ENCODE measurements at regions not wholly inside any gene's neighbourhood (a gene's known extent, or its start where the extent isn't known, plus 50 kb on each side); places are given as distances from the start of the nearest gene placed in this dataset.

- H3K4me3 ChIP-seq (replicated peaks; ENCODE audit: low read depth, low read length) = no peak overlapping the region
- TF ChIP-seq, protein P1, sequence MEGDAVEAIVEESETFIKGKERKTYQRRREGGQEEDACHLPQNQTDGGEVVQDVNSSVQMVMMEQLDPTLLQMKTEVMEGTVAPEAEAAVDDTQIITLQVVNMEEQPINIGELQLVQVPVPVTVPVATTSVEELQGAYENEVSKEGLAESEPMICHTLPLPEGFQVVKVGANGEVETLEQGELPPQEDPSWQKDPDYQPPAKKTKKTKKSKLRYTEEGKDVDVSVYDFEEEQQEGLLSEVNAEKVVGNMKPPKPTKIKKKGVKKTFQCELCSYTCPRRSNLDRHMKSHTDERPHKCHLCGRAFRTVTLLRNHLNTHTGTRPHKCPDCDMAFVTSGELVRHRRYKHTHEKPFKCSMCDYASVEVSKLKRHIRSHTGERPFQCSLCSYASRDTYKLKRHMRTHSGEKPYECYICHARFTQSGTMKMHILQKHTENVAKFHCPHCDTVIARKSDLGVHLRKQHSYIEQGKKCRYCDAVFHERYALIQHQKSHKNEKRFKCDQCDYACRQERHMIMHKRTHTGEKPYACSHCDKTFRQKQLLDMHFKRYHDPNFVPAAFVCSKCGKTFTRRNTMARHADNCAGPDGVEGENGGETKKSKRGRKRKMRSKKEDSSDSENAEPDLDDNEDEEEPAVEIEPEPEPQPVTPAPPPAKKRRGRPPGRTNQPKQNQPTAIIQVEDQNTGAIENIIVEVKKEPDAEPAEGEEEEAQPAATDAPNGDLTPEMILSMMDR (IDR thresholded peaks at IDR 0.05; ENCODE audit: low read depth, low read length, missing control alignments) = no peak
- DNase-seq (ENCODE audit: extremely low read depth, low read depth) = no peak
Observed at GRCh38 chr4:77344784-77345183, 187.8 kb downstream of the CCNG2 start.

GRCh38 chr4:77347351-77347966, 190.5 kb downstream of the CCNG2 start:
- TF ChIP-seq, protein P1 (IDR thresholded peaks at IDR 0.05; ENCODE audit: low read depth, low read length, missing control alignments) = no peak
- H3K4me3 ChIP-seq (replicated peaks; ENCODE audit: low read depth, low read length) = no peak overlapping the region
- no peak for DNase-seq (ENCODE audit: extremely low read depth, low read depth)

DNA sequence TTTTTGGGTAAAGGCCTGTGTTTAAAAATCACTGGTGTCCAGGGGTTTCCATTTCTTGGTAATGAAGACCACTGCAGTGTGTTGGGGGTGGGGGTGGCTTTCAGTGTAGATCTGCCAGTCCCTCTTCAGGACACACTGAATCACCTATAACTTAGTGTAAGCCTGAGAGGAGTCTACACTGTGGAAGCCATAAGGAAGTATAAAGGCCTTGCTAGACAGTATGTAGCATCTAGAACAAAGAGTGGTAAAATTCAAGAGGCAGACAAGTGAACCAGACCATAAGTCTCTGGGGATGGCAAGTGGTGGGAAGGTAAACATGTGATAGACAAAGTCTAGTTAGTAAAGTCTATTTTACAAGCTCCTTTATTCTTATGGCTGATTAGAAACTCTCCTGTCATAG, 191.8 kb downstream of the CCNG2 start:
- TF ChIP-seq, protein P1 (IDR thresholded peaks at IDR 0.05; ENCODE audit: low read depth, low read length, missing control alignments) = no peak
- DNase-seq (ENCODE audit: extremely low read depth, low read depth) = no peak
- no peak overlapping the region for H3K4me3 ChIP-seq (replicated peaks; ENCODE audit: low read depth, low read length)

DNA sequence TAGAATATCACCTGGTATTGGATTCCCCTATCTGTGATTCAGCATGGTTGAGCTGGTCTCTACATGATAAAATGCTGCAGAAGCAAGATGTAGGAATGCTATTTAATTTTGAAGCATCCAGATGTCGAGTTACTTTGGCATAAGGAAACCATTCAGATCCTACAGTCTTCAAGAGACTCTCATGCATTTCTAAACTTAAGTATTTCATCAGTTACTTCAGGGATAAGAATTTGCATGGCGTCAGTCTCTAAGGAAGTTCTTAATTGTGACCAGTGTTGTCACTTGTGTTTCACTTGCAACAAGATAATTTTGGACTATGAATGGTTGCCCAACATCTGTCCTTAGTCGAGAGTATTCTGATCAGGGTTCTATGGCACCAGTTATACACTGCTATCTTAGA, 192.4 kb downstream of the CCNG2 start:
- DNase-seq (ENCODE audit: extremely low read depth, low read depth) = no peak
- no peak overlapping the region for H3K4me3 ChIP-seq (replicated peaks; ENCODE audit: low read depth, low read length)
- TF ChIP-seq, protein P1 (IDR thresholded peaks at IDR 0.05; ENCODE audit: low read depth, low read length, missing control alignments) = no peak

GRCh38 chr4:77349796-77350195, 192.8 kb downstream of the CCNG2 start:
- no peak overlapping the region for H3K4me3 ChIP-seq (replicated peaks; ENCODE audit: low read depth, low read length)
- DNase-seq (ENCODE audit: extremely low read depth, low read depth) = no peak
- TF ChIP-seq, protein P1 (IDR thresholded peaks at IDR 0.05; ENCODE audit: low read depth, low read length, missing control alignments) = no peak

DNA sequence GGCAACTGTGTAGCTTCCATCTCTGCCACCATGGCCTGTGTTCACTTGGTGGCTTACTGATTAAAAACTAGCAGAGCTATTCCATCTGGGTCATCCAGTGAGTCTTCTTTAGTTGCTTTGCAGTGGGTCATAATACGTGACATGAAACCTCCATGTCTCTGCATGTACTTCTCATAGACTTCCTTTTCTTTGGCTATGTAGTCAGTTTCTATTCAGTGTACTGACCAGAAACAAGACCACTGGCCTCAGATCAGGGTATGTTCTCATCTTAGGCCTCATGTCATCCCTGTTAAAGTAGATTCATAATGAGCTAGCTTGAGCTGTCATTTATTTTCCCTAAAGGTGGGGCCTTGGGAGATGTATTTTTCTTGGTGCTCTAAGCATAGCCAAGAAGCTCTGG, 195.2 kb downstream of the CCNG2 start:
- no peak overlapping the region for H3K4me3 ChIP-seq (replicated peaks; ENCODE audit: low read depth, low read length)
- DNase-seq (ENCODE audit: extremely low read depth, low read depth) = no peak
- TF ChIP-seq, protein P1 (IDR thresholded peaks at IDR 0.05; ENCODE audit: low read depth, low read length, missing control alignments) = no peak

All from HFF-Myc (cell line).